Natural killer cell (primary cell): ENCODE measurements at regions not wholly inside any gene's neighbourhood (a gene's known extent, or its start where the extent isn't known, plus 50 kb on each side); places are given as distances from the start of the nearest gene placed in this dataset.

ENCODE experiments used
- ATAC-seq, 3 donors: fragments of 150-1000 bp in 2 of 3; fragments of 200-7000 bp in 1 of 3; cut with Tn5 transposase; 1 replicate in 1 of 3; 2 replicates in 2 of 3; pipeline ENCODE4 v1.10.0; 2021; ENCODE audit warnings: mild to moderate bottlenecking in 2 of 3, moderate library complexity in 2 of 3
- DNase-seq, 2 donors: peaks; one replicate each; pipeline versions ENCODE4 v3.0.0 to v3.0.0-alpha.2; 2013 to 2021; ENCODE audit warnings: mixed read lengths in 1 of 2
- H3K27ac ChIP-seq: one replicate; pipeline ENCODE4 v1.5.1; 2013; ENCODE audit warnings: mild to moderate bottlenecking, low read length
- H3K27me3 ChIP-seq: one replicate; pipeline ENCODE4 v1.6.1; 2013; ENCODE audit warnings: low read length; ENCODE audit not compliant: control insufficient read depth, insufficient read depth
- H3K36me3 ChIP-seq: one replicate; pipeline ENCODE4 v1.6.1; 2013; ENCODE audit warnings: low read length; ENCODE audit not compliant: control insufficient read depth, insufficient read depth
- H3K4me1 ChIP-seq: one replicate; pipeline ENCODE4 v1.6.1; 2013; ENCODE audit warnings: low read length; ENCODE audit not compliant: control insufficient read depth, insufficient read depth
- H3K4me3 ChIP-seq: one replicate; pipeline ENCODE4 v1.5.1; 2013; ENCODE audit warnings: low read length
- H3K9me3 ChIP-seq: one replicate; pipeline ENCODE4 v1.6.1; 2013; ENCODE audit warnings: low read length; ENCODE audit not compliant: control insufficient read depth, insufficient read depth
- H3K27ac Mint-ChIP-seq, 2 donors: one replicate each; pipeline ENCODE4 v1.8.0; 2022; ENCODE audit warnings: mild to moderate bottlenecking in 2 of 2, mixed read lengths in 2 of 2, moderate library complexity in 1 of 2
- H3K27me3 Mint-ChIP-seq, 2 donors: one replicate each; pipeline ENCODE4 v1.8.0; 2022; ENCODE audit warnings: low read depth in 2 of 2, mixed read lengths in 2 of 2
- H3K36me3 Mint-ChIP-seq: one replicate; pipeline ENCODE4 v1.8.0; 2022; ENCODE audit warnings: mixed read lengths
- H3K4me1 Mint-ChIP-seq, 2 donors: one replicate each; pipeline ENCODE4 v1.8.0; 2022; ENCODE audit warnings: mixed read lengths in 2 of 2
- H3K4me3 Mint-ChIP-seq: one replicate; pipeline ENCODE4 v1.8.0; 2022; ENCODE audit warnings: mild to moderate bottlenecking, moderate library complexity, mixed read lengths
- H3K9me3 Mint-ChIP-seq, 2 donors: one replicate each; pipeline ENCODE4 v1.8.0; 2022; ENCODE audit warnings: mixed read lengths in 2 of 2
- WGBS: methylation state at CpG from one replicate; pipeline ENCODE4 v1.1.7; 2013; ENCODE audit warnings: missing lambda C conversion rate; ENCODE audit not compliant: insufficient coverage; 5-methylcytosine and 5-hydroxymethylcytosine counted together
- intact Hi-C: fragments of 100-400 bp; cut with micrococcal nuclease; formaldehyde crosslinking; loops from one replicate; pipeline ENCODE4 v1.14.2; 2022
- TF ChIP-seq, protein P1 (sequence below): fragments of 200-600 bp; IDR thresholded peaks from one replicate; pipeline ENCODE4 v1.8.0; 2022; ENCODE audit warnings: antibody characterized with exemption

DNA sequence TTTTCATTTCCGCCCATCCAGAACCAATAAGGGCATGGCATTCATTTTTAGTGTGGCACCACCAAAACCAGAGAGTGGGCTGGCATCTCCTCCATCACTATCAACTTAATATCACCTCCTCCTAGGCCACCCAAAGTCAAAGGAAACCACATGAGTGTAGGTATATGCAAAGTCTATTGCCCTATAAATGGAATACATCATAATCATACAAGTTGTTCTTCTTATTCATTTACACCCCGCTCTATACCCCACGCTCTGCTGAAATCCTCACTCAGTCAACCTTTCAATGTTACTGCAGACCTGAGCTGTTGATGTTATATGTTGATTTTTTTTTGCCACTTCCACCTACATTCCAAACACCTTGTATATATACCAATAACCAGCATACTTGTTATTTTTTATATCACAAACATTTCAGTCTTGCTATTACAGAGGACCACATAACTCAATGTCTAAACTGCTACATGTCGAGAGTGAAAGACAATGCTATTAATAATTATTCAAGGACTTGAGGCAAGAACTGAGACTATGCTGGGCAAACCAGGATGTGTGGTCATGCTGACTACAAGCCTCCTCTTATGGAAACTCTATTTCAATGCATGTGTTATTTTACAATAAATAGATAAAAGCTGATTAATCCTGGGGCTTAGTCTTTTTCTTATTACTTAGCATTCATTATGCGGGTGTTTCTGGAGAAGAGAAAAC lies 466.5 kb upstream of the ID2 start:
- DNase-seq (no peak), ATAC-seq (no peak)
- Histone ChIP-seq H3K4me3 (no peak overlapping the region), H3K4me1 (no peaks in the 10 kb centered on the region), H3K9me3 (no peaks in the 10 kb centered on the region), H3K36me3 (no peaks in the 10 kb centered on the region), H3K27ac (no peak overlapping the region), H3K27me3 (no peaks in the 10 kb centered on the region)
- H3K36me3 Mint-ChIP-seq, result no peaks in the 10 kb centered on the region
- no peaks in the 10 kb centered on the region for H3K9me3 Mint-ChIP-seq
- no peak overlapping the region for H3K4me3 Mint-ChIP-seq
- no peaks in the 10 kb centered on the region for H3K27me3 Mint-ChIP-seq
- H3K4me1 Mint-ChIP-seq, result peaks cover 26 to 42% of the 10 kb centered on the region in 2 donors
- intact Hi-C loops, result no loop called here
- 92% methylated on average over 2 of the region's 5 CpGs for WGBS
- TF ChIP-seq, protein P1, sequence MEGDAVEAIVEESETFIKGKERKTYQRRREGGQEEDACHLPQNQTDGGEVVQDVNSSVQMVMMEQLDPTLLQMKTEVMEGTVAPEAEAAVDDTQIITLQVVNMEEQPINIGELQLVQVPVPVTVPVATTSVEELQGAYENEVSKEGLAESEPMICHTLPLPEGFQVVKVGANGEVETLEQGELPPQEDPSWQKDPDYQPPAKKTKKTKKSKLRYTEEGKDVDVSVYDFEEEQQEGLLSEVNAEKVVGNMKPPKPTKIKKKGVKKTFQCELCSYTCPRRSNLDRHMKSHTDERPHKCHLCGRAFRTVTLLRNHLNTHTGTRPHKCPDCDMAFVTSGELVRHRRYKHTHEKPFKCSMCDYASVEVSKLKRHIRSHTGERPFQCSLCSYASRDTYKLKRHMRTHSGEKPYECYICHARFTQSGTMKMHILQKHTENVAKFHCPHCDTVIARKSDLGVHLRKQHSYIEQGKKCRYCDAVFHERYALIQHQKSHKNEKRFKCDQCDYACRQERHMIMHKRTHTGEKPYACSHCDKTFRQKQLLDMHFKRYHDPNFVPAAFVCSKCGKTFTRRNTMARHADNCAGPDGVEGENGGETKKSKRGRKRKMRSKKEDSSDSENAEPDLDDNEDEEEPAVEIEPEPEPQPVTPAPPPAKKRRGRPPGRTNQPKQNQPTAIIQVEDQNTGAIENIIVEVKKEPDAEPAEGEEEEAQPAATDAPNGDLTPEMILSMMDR, result no peak
- peak overlapping the region in 1 of 2 donors; percentile 13 for H3K27ac Mint-ChIP-seq

DNA sequence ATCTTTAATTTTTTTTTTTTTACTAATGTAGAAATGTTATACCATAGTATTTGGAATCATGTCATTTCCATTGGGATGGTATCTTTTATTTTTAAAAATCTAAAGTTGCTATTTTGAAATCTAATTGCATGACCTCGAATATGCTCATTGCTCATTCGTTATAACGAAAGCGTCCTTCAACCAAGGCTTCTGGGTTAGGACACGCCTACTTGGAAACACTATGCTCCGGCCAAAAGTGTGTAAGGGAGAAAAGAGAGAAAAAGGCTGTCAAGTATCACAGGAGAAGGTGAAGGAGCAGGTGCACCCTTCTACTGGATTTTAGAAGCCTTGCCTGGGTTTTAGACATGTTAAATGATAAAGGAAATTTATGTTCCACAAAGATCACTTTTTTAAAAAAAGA lies 465.9 kb upstream of the ID2 start:
- H3K4me3 Mint-ChIP-seq, result no peak overlapping the region
- peak overlapping the region in 1 of 2 donors; percentile 11 for H3K27ac Mint-ChIP-seq
- no peaks in the 10 kb centered on the region for H3K9me3 Mint-ChIP-seq
- no peak for ATAC-seq
- intact Hi-C loops, result no loop called here
- no peaks in the 10 kb centered on the region for H3K9me3 ChIP-seq
- no peaks in the 10 kb centered on the region for H3K27me3 ChIP-seq
- no peak for DNase-seq
- no peak overlapping the region for H3K27ac ChIP-seq
- no peaks in the 10 kb centered on the region for H3K27me3 Mint-ChIP-seq
- no peaks in the 10 kb centered on the region for H3K4me1 ChIP-seq
- TF ChIP-seq, protein P1, result no peak
- no peaks in the 10 kb centered on the region for H3K36me3 ChIP-seq
- no peak overlapping the region for H3K4me3 ChIP-seq
- no peaks in the 10 kb centered on the region for H3K36me3 Mint-ChIP-seq
- H3K4me1 Mint-ChIP-seq, result peaks cover 25 to 40% of the 10 kb centered on the region in 2 donors
- 98% methylated on average over 6 of the region's 6 CpGs for WGBS

DNA sequence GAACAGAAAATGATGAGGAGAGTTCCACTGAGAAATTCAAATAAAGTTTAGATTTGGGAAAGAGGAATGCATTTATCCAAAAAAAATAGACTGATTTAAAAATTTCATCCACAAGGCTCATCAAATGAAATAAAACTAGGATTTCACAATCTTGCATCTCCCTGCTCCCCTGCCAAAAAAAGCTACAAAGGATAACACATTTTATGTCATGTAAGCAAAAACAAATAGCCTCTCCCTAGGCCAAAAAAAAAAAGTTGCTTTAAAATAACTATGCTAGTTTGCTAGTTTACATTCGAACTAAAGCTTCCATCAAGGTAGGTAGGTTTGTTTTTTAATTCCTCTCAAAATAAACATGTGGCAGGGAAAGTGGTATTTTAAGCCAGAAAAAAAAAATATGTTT lies 465.5 kb upstream of the ID2 start:
- H3K27ac Mint-ChIP-seq, result peak overlapping the region in 1 of 2 donors; percentile 11
- no peaks in the 10 kb centered on the region for H3K27me3 Mint-ChIP-seq
- Histone ChIP-seq H3K27me3 (no peaks in the 10 kb centered on the region), H3K36me3 (no peaks in the 10 kb centered on the region), H3K9me3 (no peaks in the 10 kb centered on the region), H3K4me1 (no peaks in the 10 kb centered on the region), H3K27ac (no peak overlapping the region), H3K4me3 (no peak overlapping the region)
- H3K4me3 Mint-ChIP-seq, result no peak overlapping the region
- TF ChIP-seq, protein P1, result no peak
- peaks cover 25 to 40% of the 10 kb centered on the region in 2 donors for H3K4me1 Mint-ChIP-seq
- DNase-seq (no peak), ATAC-seq (no peak)
- intact Hi-C loops, result no loop called here
- H3K9me3 Mint-ChIP-seq, result no peaks in the 10 kb centered on the region
- WGBS, result no CpG with 5 or more reads among the region's 1 CpG
- no peaks in the 10 kb centered on the region for H3K36me3 Mint-ChIP-seq
